Endodermal cell (in vitro differentiated cells): ENCODE measurements at regions not wholly inside any gene's neighbourhood (a gene's known extent, or its start where the extent isn't known, plus 50 kb on each side); places are given as distances from the start of the nearest gene placed in this dataset.

Experiments used
- DNase-seq: peaks from one replicate; pipeline ENCODE4 v3.0.0-alpha.2; 2017
- H3K27ac ChIP-seq: 2 replicates; pipeline ENCODE4 v1.5.1; 2013; ENCODE audit warnings: mild to moderate bottlenecking, low read depth, low read length, moderate library complexity
- H3K27me3 ChIP-seq: 2 replicates; pipeline ENCODE4 v1.6.1; 2013; ENCODE audit warnings: mild to moderate bottlenecking, low read length, moderate library complexity; ENCODE audit not compliant: insufficient read depth, control insufficient read depth, poor library complexity, severe bottlenecking
- H3K36me3 ChIP-seq: 2 replicates; pipeline ENCODE4 v1.7.0; 2013; ENCODE audit warnings: mild to moderate bottlenecking, low read length, moderate library complexity; ENCODE audit not compliant: control insufficient read depth, insufficient read depth
- H3K4me1 ChIP-seq: one replicate; pipeline ENCODE4 v1.7.0; 2013; ENCODE audit warnings: low read length; ENCODE audit not compliant: control insufficient read depth, insufficient read depth
- H3K4me3 ChIP-seq: 2 replicates; pipeline ENCODE4 v1.5.1; 2013; ENCODE audit warnings: mild to moderate bottlenecking, low read length, moderate library complexity
- H3K9ac ChIP-seq: 2 replicates; pipeline ENCODE4 v1.6.1; 2013; ENCODE audit warnings: mild to moderate bottlenecking, low read length, moderate library complexity; ENCODE audit not compliant: poor library complexity, severe bottlenecking; ENCODE audit errors: extremely low read depth
- H3K9me3 ChIP-seq: 2 replicates; pipeline ENCODE4 v1.6.1; 2013; ENCODE audit warnings: mild to moderate bottlenecking, low read length, moderate library complexity; ENCODE audit not compliant: control insufficient read depth
- H3K27ac Mint-ChIP-seq: 2 replicates; pipeline ENCODE4 v1.8.0; 2020; ENCODE audit warnings: mixed read lengths
- H3K27me3 Mint-ChIP-seq: 2 replicates; pipeline ENCODE4 v1.8.0; 2021; ENCODE audit warnings: mild to moderate bottlenecking, mixed read lengths; ENCODE audit not compliant: insufficient read depth
- H3K36me3 Mint-ChIP-seq: 2 replicates; pipeline ENCODE4 v1.8.0; 2020; ENCODE audit warnings: low read depth, mixed read lengths
- H3K4me1 Mint-ChIP-seq: 2 replicates; pipeline ENCODE4 v1.8.0; 2020; ENCODE audit warnings: mixed read lengths
- H3K4me3 Mint-ChIP-seq: 2 replicates; pipeline ENCODE4 v1.8.0; 2020; ENCODE audit warnings: mild to moderate bottlenecking, moderate library complexity, mixed read lengths
- H3K9me3 Mint-ChIP-seq: 2 replicates; pipeline ENCODE4 v1.8.0; 2020; ENCODE audit warnings: mild to moderate bottlenecking, mixed read lengths
- WGBS, 2 experiments: methylation state at CpG; one replicate each; pipeline versions ENCODE4 v1.1.5 to v1.1.7; 2013; ENCODE audit warnings: missing lambda C conversion rate in 2 of 2, mixed read lengths in 1 of 2; ENCODE audit not compliant: insufficient coverage in 1 of 2, insufficient read length in 1 of 2; 5-methylcytosine and 5-hydroxymethylcytosine counted together
- TF ChIP-seq, protein P1 (sequence below): fragments of 200-600 bp; sonication (generic); conservative IDR thresholded peaks from 2 replicates; pipeline ENCODE4 v1.5.0; 2021; ENCODE audit warnings: antibody characterized with exemption, mild to moderate bottlenecking

DNA sequence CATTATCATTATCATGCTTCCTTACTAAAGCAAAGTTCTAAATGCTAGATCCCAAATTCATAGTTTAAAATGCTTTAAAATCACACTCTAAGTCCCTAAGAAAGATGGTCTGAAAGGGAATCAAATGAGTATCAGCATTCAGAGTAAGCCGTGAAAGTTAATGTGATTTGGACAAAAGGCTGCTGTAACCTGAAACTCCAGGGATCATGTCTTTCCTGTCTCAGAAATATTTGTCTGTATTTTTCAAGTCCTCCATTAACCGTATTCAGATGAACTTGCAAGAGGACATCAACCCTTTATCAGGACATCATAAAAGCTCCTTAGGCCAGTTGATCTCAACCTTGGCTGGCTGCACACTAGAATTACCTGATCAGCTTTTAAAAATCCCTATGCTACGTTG, 324.3 kb upstream of the PKDCC start:
- Histone ChIP-seq H3K9me3 (no peaks in the 10 kb centered on the region), H3K27me3 (no peaks in the 10 kb centered on the region), H3K4me1 (peaks cover 45% of the 10 kb centered on the region), H3K9ac (no peak overlapping the region), H3K4me3 (no peak overlapping the region), H3K27ac (peak overlapping the region; percentile 30), H3K36me3 (no peaks in the 10 kb centered on the region)
- TF ChIP-seq, protein P1, sequence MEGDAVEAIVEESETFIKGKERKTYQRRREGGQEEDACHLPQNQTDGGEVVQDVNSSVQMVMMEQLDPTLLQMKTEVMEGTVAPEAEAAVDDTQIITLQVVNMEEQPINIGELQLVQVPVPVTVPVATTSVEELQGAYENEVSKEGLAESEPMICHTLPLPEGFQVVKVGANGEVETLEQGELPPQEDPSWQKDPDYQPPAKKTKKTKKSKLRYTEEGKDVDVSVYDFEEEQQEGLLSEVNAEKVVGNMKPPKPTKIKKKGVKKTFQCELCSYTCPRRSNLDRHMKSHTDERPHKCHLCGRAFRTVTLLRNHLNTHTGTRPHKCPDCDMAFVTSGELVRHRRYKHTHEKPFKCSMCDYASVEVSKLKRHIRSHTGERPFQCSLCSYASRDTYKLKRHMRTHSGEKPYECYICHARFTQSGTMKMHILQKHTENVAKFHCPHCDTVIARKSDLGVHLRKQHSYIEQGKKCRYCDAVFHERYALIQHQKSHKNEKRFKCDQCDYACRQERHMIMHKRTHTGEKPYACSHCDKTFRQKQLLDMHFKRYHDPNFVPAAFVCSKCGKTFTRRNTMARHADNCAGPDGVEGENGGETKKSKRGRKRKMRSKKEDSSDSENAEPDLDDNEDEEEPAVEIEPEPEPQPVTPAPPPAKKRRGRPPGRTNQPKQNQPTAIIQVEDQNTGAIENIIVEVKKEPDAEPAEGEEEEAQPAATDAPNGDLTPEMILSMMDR, result no peak
- Mint-ChIP-seq H3K4me3 (no peak overlapping the region), H3K27me3 (no peaks in the 10 kb centered on the region), H3K27ac (no peak overlapping the region), H3K4me1 (peaks cover 59% of the 10 kb centered on the region), H3K9me3 (no peaks in the 10 kb centered on the region), H3K36me3 (no peaks in the 10 kb centered on the region)
- 83 to 90% methylated on average over 3 of the region's 3 CpGs for WGBS, 2 experiments
- no peak for DNase-seq

DNA sequence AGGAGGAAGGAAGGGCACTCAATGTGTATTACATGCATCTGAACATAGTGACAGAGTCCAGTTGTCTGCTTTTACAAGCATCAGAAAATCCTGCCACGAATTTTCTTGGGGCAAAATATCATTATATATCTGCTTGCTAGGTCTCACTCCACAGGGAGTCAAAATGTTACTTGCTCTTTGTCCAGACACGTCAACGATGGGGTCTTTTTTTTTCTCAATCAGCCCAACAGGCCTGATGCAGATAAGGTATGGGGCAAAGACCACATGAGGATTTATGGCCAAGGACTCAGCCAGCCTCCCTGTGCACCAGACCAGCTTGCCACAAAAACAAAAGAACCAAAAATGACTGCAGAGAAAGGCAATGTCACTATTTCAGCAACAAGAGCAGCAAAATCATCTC, 323.4 kb upstream of the PKDCC start:
- Histone ChIP-seq H3K27me3 (no peaks in the 10 kb centered on the region), H3K9me3 (no peaks in the 10 kb centered on the region), H3K4me1 (peaks cover 47% of the 10 kb centered on the region), H3K9ac (no peak overlapping the region), H3K4me3 (no peak overlapping the region), H3K27ac (no peak overlapping the region), H3K36me3 (no peaks in the 10 kb centered on the region)
- DNase-seq, result no peak
- no peaks in the 10 kb centered on the region for H3K9me3 Mint-ChIP-seq
- peak overlapping the region; percentile 10 for H3K27ac Mint-ChIP-seq
- no peak overlapping the region for H3K4me3 Mint-ChIP-seq
- TF ChIP-seq, protein P1, result no peak
- H3K27me3 Mint-ChIP-seq, result no peaks in the 10 kb centered on the region
- no peaks in the 10 kb centered on the region for H3K36me3 Mint-ChIP-seq
- peaks cover 66% of the 10 kb centered on the region for H3K4me1 Mint-ChIP-seq
- 76 to 78% methylated on average over 3 of the region's 3 CpGs for WGBS, 2 experiments

DNA sequence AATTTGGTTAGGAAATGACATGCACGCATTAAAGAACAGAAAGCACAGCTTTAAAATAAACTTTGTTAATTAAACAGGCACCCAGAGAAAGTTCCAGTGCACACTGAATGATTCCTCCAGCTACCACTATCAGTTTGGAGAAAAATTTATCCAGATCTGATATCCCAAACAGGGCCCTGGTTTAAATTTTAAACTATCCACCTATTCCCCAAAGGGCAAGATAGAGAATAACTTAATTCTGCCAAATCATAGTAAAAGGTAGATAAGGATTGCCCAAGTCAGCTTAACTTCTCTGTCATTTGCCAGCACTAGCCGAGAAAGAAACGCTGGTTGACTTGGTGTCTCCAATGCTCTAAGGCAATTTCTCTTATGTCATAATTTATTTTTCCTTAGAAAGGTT, 321.9 kb upstream of the PKDCC start:
- Mint-ChIP-seq H3K27ac (no peak overlapping the region), H3K36me3 (no peaks in the 10 kb centered on the region), H3K27me3 (no peaks in the 10 kb centered on the region), H3K9me3 (no peaks in the 10 kb centered on the region), H3K4me1 (peaks cover 73% of the 10 kb centered on the region), H3K4me3 (no peak overlapping the region)
- H3K27ac ChIP-seq, result no peak overlapping the region
- H3K4me3 ChIP-seq, result no peak overlapping the region
- no peak overlapping the region for H3K9ac ChIP-seq
- WGBS, 2 experiments, result 93% methylated on average over 3 of the region's 3 CpGs; no CpG with 5 or more reads in 1 of the 2 experiments
- H3K9me3 ChIP-seq, result no peaks in the 10 kb centered on the region
- no peaks in the 10 kb centered on the region for H3K27me3 ChIP-seq
- no peak for DNase-seq
- no peaks in the 10 kb centered on the region for H3K36me3 ChIP-seq
- H3K4me1 ChIP-seq, result peaks cover 51% of the 10 kb centered on the region
- TF ChIP-seq, protein P1, result no peak
